A549 (cell line): ENCODE measurements at regions not wholly inside any gene's neighbourhood (a gene's known extent, or its start where the extent isn't known, plus 50 kb on each side); places are given as distances from the start of the nearest gene placed in this dataset.

Source experiments
- ATAC-seq, 2 experiments: fragments of 200-7000 bp in 1 of 2; fragments of >200 bp in 1 of 2; cut with Nextera tagmentation in 1 of 2; cut with Tn5 transposase in 1 of 2; 3 replicates each; pipeline versions ENCODE4 v1.8.0 to v1.9.1; 2018 to 2020; ENCODE audit warnings: mild to moderate bottlenecking in 1 of 2, moderate library complexity in 1 of 2
- CTCF ChIA-PET: fragments of 300-600 bp; sonication (Branson Sonifier 250); formaldehyde crosslinking; extraction: SDS; loops from one replicate; lab custom pipeline; 2021; ENCODE audit warnings: antibody characterized with exemption, inconsistent platforms; lab: Yijun Ruan, JAX
- POLR2A ChIA-PET: fragments of 350-600 bp; formaldehyde crosslinking; extraction: SDS; loops from one replicate; lab custom pipeline; 2021; ENCODE audit warnings: antibody characterized with exemption, inconsistent platforms; lab: Yijun Ruan, JAX
- DNase-seq, 2 experiments: peaks; one replicate each; pipeline versions ENCODE4 v3.0.0 to v3.0.0-alpha.2; 2011 to 2016; ENCODE audit warnings: low read depth in 1 of 2, low spot score in 1 of 2
- FAIRE-seq: peaks from 2 replicates; lab custom pipeline; 2011; peaks lifted over from hg19 to GRCh38; lab: Jason Lieb, UNC
- H3K27ac ChIP-seq, 2 experiments: fragments of >200 bp; sonication (Bioruptor Twin); formaldehyde crosslinking; 3 replicates each; pipeline ENCODE4 v1.5.1; 2016 to 2017
- H3K4me1 ChIP-seq: fragments of >200 bp; sonication (Bioruptor Twin); formaldehyde crosslinking; 3 replicates; pipeline ENCODE4 v1.6.1; 2016
- H3K4me2 ChIP-seq: fragments of >200 bp; sonication (Bioruptor Twin); formaldehyde crosslinking; 3 replicates; pipeline ENCODE4 v1.6.1; 2016
- H3K4me3 ChIP-seq: fragments of >200 bp; sonication (Bioruptor Twin); formaldehyde crosslinking; 3 replicates; pipeline ENCODE4 v1.5.1; 2016
- H3K9me3 ChIP-seq: fragments of >200 bp; sonication (Bioruptor Twin); formaldehyde crosslinking; 3 replicates; pipeline ENCODE4 v1.6.1; 2016
- BHLHE40 ChIP-seq: IDR thresholded peaks from 2 replicates; pipeline ENCODE4 v1.6.1; 2012; ENCODE audit warnings: low read depth, low read length, inconsistent platforms
- CBX2 ChIP-seq: fragments of 200-600 bp; sonication (generic); IDR thresholded peaks from 2 replicates; pipeline ENCODE4 v1.6.1; 2016; ENCODE audit warnings: low read depth, mild to moderate bottlenecking, borderline replicate concordance
- CBX8 ChIP-seq: fragments of 200-600 bp; sonication (generic); IDR thresholded peaks from 2 replicates; pipeline ENCODE4 v1.6.1; 2016
- CTCF ChIP-seq: fragments of >200 bp; sonication (Bioruptor Twin); formaldehyde crosslinking; IDR thresholded peaks from 3 replicates; pipeline ENCODE4 v1.5.1; 2016
- EHF ChIP-seq: fragments of 250-450 bp; sonication (Bioruptor Pico); IDR thresholded peaks from 2 replicates; pipeline ENCODE4 v1.5.0; 2020; ENCODE audit warnings: mild to moderate bottlenecking
- EHMT2 ChIP-seq: fragments of 200-600 bp; sonication (generic); IDR thresholded peaks from 2 replicates; pipeline ENCODE4 v1.6.1; 2016; ENCODE audit warnings: antibody characterized with exemption, low read depth, mild to moderate bottlenecking, moderate library complexity
- ESRRA ChIP-seq: fragments of 150-350 bp; IDR thresholded peaks from 2 replicates; pipeline ENCODE4 v1.6.1; 2014; ENCODE audit warnings: mild to moderate bottlenecking, low read length, borderline replicate concordance
- HDAC2 ChIP-seq: fragments of 200-600 bp; sonication (generic); IDR thresholded peaks from 2 replicates; pipeline ENCODE4 v1.6.1; 2016
- HEYL ChIP-seq: fragments of 250-450 bp; sonication (Bioruptor Pico); IDR thresholded peaks from 2 replicates; pipeline ENCODE4 v1.8.0; 2021; ENCODE audit warnings: mild to moderate bottlenecking, moderate library complexity
- HOXB5 ChIP-seq: fragments of 250-450 bp; sonication (Bioruptor Pico); IDR thresholded peaks from 2 replicates; pipeline ENCODE4 v1.5.0; 2020; ENCODE audit warnings: mild to moderate bottlenecking, moderate library complexity
- JUNB ChIP-seq: fragments of >200 bp; sonication (Bioruptor Twin); formaldehyde crosslinking; IDR thresholded peaks from 2 replicates; pipeline ENCODE4 v1.6.1; 2016
- MAZ ChIP-seq: fragments of 150-350 bp; IDR thresholded peaks from 2 replicates; pipeline ENCODE4 v1.6.1; 2014; ENCODE audit warnings: antibody characterized with exemption, low read depth, low read length, borderline replicate concordance
- NR3C1 ChIP-seq: fragments of >200 bp; sonication (Bioruptor Twin); formaldehyde crosslinking; IDR thresholded peaks from 3 replicates; pipeline ENCODE4 v1.6.1; 2017
- POLR2A ChIP-seq: IDR thresholded peaks from 2 replicates; pipeline ENCODE4 v1.6.1; 2012; ENCODE audit warnings: mild to moderate bottlenecking, low read length
- POLR2AphosphoS2 ChIP-seq: conservative IDR thresholded peaks from 2 replicates; pipeline ENCODE4 v1.6.1; 2012; ENCODE audit warnings: low read length, improper control_type of control experiment, inconsistent platforms
- RAD21 ChIP-seq, 2 experiments: fragments of >200 bp in 1 of 2; sonication (Bioruptor Twin) in 1 of 2; formaldehyde crosslinking in 1 of 2; IDR thresholded peaks in 1 of 2; conservative IDR thresholded peaks in 1 of 2; 2 replicates in 1 of 2; 3 replicates in 1 of 2; pipeline ENCODE4 v1.6.1; 2012 to 2018; ENCODE audit warnings: inconsistent platforms in 1 of 2
- RARB ChIP-seq: fragments of 250-450 bp; sonication (Bioruptor Pico); IDR thresholded peaks from 2 replicates; pipeline ENCODE4 v1.8.0; 2021; ENCODE audit warnings: mild to moderate bottlenecking, moderate library complexity
- REST ChIP-seq: fragments of 200-600 bp; sonication (generic); IDR thresholded peaks from 2 replicates; pipeline ENCODE4 v1.6.1; 2016; ENCODE audit warnings: antibody characterized with exemption, mild to moderate bottlenecking, moderate library complexity
- SREBF2 ChIP-seq: fragments of 450-650 bp; IDR thresholded peaks from 2 replicates; pipeline ENCODE4 v1.6.1; 2014; ENCODE audit warnings: mild to moderate bottlenecking, moderate library complexity
- ZFP36 ChIP-seq: fragments of 450-650 bp; IDR thresholded peaks from 2 replicates; pipeline ENCODE4 v1.6.1; 2014; ENCODE audit warnings: borderline replicate concordance; ENCODE audit not compliant: partially characterized antibody
- ZSCAN20 ChIP-seq: fragments of 250-450 bp; sonication (Bioruptor Pico); IDR thresholded peaks from 2 replicates; pipeline ENCODE4 v1.8.0; 2022; ENCODE audit warnings: mild to moderate bottlenecking, moderate library complexity
- WGBS: methylation state at CpG from one replicate; pipeline ENCODE4 v1.1.6; 2017; ENCODE audit errors: missing lambda C conversion rate; 5-methylcytosine and 5-hydroxymethylcytosine counted together
- TF ChIP-seq, protein P1 (sequence below): fragments of >200 bp; sonication (Bioruptor Twin); formaldehyde crosslinking; IDR thresholded peaks from 3 replicates; pipeline ENCODE4 v1.6.1; 2016

- H3K4me2 ChIP-seq = no peak overlapping the region
- DNase-seq (no peak), FAIRE-seq (no peak), ATAC-seq (no peak)
- no peaks in the 10 kb centered on the region for H3K4me1 ChIP-seq
- H3K27ac ChIP-seq = no peak overlapping the region
- TF ChIP-seq ZSCAN20 (no peak), MAZ (no peak), CTCF (no peak), RAD21 (conservative IDR thresholded peaks at IDR 0.05 in 1 of 2, IDR thresholded peaks at IDR 0.05 in 1 of 2) (no peak), POLR2A (no peak), RARB (no peak)
- TF ChIP-seq, protein P1, sequence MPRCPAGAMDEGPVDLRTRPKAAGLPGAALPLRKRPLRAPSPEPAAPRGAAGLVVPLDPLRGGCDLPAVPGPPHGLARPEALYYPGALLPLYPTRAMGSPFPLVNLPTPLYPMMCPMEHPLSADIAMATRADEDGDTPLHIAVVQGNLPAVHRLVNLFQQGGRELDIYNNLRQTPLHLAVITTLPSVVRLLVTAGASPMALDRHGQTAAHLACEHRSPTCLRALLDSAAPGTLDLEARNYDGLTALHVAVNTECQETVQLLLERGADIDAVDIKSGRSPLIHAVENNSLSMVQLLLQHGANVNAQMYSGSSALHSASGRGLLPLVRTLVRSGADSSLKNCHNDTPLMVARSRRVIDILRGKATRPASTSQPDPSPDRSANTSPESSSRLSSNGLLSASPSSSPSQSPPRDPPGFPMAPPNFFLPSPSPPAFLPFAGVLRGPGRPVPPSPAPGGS = no peak
- ChIA-PET POLR2A (no interaction called here), CTCF (no interaction called here)
- no peaks in the 10 kb centered on the region for H3K9me3 ChIP-seq
- no peak overlapping the region for H3K4me3 ChIP-seq
- 5% methylated on average over 2 of the region's 2 CpGs for WGBS
Measured at GRCh38 chr5:158621391-158621790, 478.3 kb downstream of the EBF1 start.

- WGBS = 2% methylated on average over 3 of the region's 3 CpGs
Measured at GRCh38 chr5:158619083-158619788, 480.5 kb downstream of the EBF1 start.

More at GRCh38 chr5:158619083-158619788, 480.5 kb downstream of the EBF1 start:
- ChIA-PET CTCF (no interaction called here), POLR2A (no interaction called here)
- DNase-seq = no peak
- FAIRE-seq = no peak
- Histone ChIP-seq H3K4me2 (no peak overlapping the region), H3K4me3 (no peak overlapping the region), H3K9me3 (no peaks in the 10 kb centered on the region), H3K27ac (no peak overlapping the region), H3K4me1 (no peaks in the 10 kb centered on the region)
- TF ChIP-seq REST = no peak
- TF ChIP-seq RARB = no peak
- no peak for TF ChIP-seq RAD21 (conservative IDR thresholded peaks at IDR 0.05 in 1 of 2, IDR thresholded peaks at IDR 0.05 in 1 of 2)
- TF ChIP-seq JUNB = no peak
- no peak for TF ChIP-seq HOXB5 (CRISPR knock-in tag)
- TF ChIP-seq, protein P1 = no peak
- TF ChIP-seq EHMT2 = no peak
- no peak for TF ChIP-seq ZSCAN20
- TF ChIP-seq ZFP36 = no peak
- no peak for TF ChIP-seq HDAC2
- TF ChIP-seq SREBF2 = no peak
- no peak for TF ChIP-seq ESRRA
- TF ChIP-seq HEYL = no peak
- TF ChIP-seq BHLHE40 = no peak
- no peak for TF ChIP-seq NR3C1
- TF ChIP-seq POLR2AphosphoS2 = no peak
- TF ChIP-seq CBX8 = no peak
- TF ChIP-seq EHF (CRISPR knock-in tag) = no peak
- no peak for TF ChIP-seq CBX2
- no peak for ATAC-seq
